ENCODE measurements at regions not wholly inside any gene's neighbourhood (a gene's known extent, or its start where the extent isn't known, plus 50 kb on each side); places are given as distances from the start of the nearest gene placed in this dataset.

GRCh38 chr7:124284937-124285336 lies 252.1 kb upstream of the TMEM229A start:
- TF ChIP-seq CTCF (IDR thresholded peaks at IDR 0.05): no peak
- Histone ChIP-seq H3K27ac (no peak overlapping the region), H3K27me3 (no peaks in the 10 kb centered on the region), H3K9me3 (no peaks in the 10 kb centered on the region), H3K36me3 (no peaks in the 10 kb centered on the region), H3K9ac (ENCODE audit: low read depth in 2 of 2, low read length in 2 of 2) (no peak overlapping the region), H3K4me3 (no peak overlapping the region), H3K4me1 (no peaks in the 10 kb centered on the region)
- no peak for DNase-seq
- intact Hi-C loops (cut with DNase I): no loop called here

GRCh38 chr7:124276005-124276622 lies 243.2 kb upstream of the TMEM229A start:
- H3K9me3 ChIP-seq: no peaks in the 10 kb centered on the region
- peak; percentile 23 for DNase-seq

GRCh38 chr7:124275411-124275810 lies 242.5 kb upstream of the TMEM229A start:
- no peak for DNase-seq
- intact Hi-C loops (cut with DNase I): no loop called here
- H3K9ac ChIP-seq (ENCODE audit: low read depth in 2 of 2, low read length in 2 of 2): no peak overlapping the region
- no peak overlapping the region for H3K4me3 ChIP-seq
- no peak overlapping the region for H3K27ac ChIP-seq
- no peaks in the 10 kb centered on the region for H3K36me3 ChIP-seq
- H3K9me3 ChIP-seq: no peaks in the 10 kb centered on the region
- TF ChIP-seq CTCF (IDR thresholded peaks at IDR 0.05): no peak
- H3K4me1 ChIP-seq: no peaks in the 10 kb centered on the region
- H3K27me3 ChIP-seq: no peaks in the 10 kb centered on the region

More at GRCh38 chr7:124276005-124276622, 243.2 kb upstream of the TMEM229A start:
- no peak overlapping the region for H3K4me3 ChIP-seq
- no peaks in the 10 kb centered on the region for H3K4me1 ChIP-seq
- no peak overlapping the region for H3K9ac ChIP-seq (ENCODE audit: low read depth in 2 of 2, low read length in 2 of 2)
- H3K27me3 ChIP-seq: no peaks in the 10 kb centered on the region
- no peak overlapping the region for H3K27ac ChIP-seq
- intact Hi-C loops (cut with DNase I): no loop called here
- peak; percentile 38 for TF ChIP-seq CTCF (IDR thresholded peaks at IDR 0.05)
- no peaks in the 10 kb centered on the region for H3K36me3 ChIP-seq

- no peak overlapping the region for H3K27ac ChIP-seq
- DNase-seq: no peak
- intact Hi-C loops (cut with DNase I): no loop called here
- H3K36me3 ChIP-seq: no peaks in the 10 kb centered on the region
- H3K4me1 ChIP-seq: no peaks in the 10 kb centered on the region
- no peak for TF ChIP-seq CTCF (IDR thresholded peaks at IDR 0.05)
- no peak overlapping the region for H3K9ac ChIP-seq (ENCODE audit: low read depth in 2 of 2, low read length in 2 of 2)
- no peaks in the 10 kb centered on the region for H3K9me3 ChIP-seq
- H3K4me3 ChIP-seq: no peak overlapping the region
- H3K27me3 ChIP-seq: no peaks in the 10 kb centered on the region
Observed at GRCh38 chr7:124269774-124270173, 236.9 kb upstream of the TMEM229A start.

- no peak for DNase-seq
Observed at GRCh38 chr7:124267154-124267553, 234.3 kb upstream of the TMEM229A start.

More at GRCh38 chr7:124267154-124267553, 234.3 kb upstream of the TMEM229A start:
- no peaks in the 10 kb centered on the region for H3K4me1 ChIP-seq
- no peak overlapping the region for H3K9ac ChIP-seq (ENCODE audit: low read depth in 2 of 2, low read length in 2 of 2)
- no peak overlapping the region for H3K4me3 ChIP-seq
- TF ChIP-seq CTCF (IDR thresholded peaks at IDR 0.05): no peak
- H3K27me3 ChIP-seq: no peaks in the 10 kb centered on the region
- no peak overlapping the region for H3K27ac ChIP-seq
- H3K36me3 ChIP-seq: no peaks in the 10 kb centered on the region
- H3K9me3 ChIP-seq: no peaks in the 10 kb centered on the region
- intact Hi-C loops (cut with DNase I): no loop called here

Measured in colonic mucosa (tissue), 4 donors.